ACHN (cell line): ENCODE measurements at regions not wholly inside any gene's neighbourhood (a gene's known extent, or its start where the extent isn't known, plus 50 kb on each side); places are given as distances from the start of the nearest gene placed in this dataset.

ENCODE experiments used
- DNase-seq: peaks from one replicate; pipeline ENCODE4 v3.0.0-alpha.2; 2015
- in situ Hi-C: cut with HindIII; loops from 2 replicates; pipeline ENCODE4 v1.10.0; 2017; ENCODE audit warnings: low sequenced_read_pairs, low pct_ligation_motif_present, low pct_unique_long_range_greater_than_20kb

DNA sequence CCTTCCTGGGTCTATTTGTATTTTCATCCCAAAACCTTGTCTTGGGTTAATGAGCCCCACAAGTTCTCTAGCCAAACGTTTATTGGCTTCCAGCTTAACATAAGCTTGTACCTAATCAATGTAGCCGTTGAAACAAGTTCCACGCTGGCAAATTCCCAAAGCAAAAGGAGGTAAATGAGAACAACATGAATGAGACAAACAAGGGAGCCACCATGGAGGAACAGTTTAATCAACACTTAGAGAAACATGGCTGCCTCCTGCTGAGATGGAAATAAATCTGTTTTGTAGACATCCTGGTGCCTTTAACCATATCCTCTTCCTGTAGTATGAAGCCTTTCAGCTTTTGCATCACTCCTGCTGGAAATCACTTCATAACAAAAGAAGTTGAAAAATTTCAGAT is 166.6 kb upstream of the NFIB start:
- DNase-seq = no peak
- in situ Hi-C loops = no loop called here

- in situ Hi-C loops = no loop called here
- no peak for DNase-seq
Observed at GRCh38 chr9:14479163-14479560, 165.2 kb upstream of the NFIB start.

DNA sequence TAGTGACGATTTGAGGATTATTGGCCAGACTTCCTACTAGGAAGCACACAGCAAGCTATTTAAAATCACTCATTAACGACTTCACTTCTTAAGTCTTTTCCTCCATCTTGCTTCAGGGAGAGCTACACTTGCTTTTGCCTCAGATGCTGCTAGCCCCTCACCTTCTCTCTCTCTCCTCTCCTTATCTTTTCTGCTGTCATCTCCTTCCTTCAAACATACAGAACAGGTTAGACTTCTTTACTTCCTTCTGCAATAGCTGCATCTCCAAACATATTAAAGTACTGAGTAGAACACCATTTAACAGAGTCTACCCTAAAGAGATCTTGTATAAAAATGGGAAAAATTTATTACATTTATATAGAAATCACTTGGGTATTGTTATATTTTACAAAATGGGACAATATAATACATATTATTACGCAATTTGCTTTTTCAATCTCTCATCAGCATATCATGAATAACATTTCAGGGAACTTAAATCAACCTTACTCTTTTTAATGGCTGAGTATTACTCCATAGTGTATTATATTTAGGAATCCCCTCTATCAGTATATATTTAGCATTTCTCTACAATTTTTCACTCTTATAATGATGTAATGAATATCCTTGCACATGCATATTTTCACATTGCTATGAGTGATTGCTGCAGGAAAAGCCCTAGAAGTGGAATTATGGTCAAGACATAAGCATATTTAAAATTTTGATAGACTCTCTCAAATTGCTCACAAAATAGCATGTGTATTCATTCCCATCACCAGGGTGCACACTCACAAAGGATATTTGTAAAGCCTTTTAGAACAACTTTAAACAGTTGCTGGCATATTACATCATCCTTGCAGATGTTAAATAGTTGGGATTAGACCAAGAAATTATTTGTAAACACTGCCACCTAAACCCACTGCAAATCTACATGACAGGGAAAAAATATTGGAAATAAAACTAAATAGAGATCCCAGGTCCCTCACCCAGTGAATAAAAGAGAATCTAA is 164.5 kb upstream of the NFIB start:
- DNase-seq = no peak
- in situ Hi-C loops = no loop called here

- no peak for DNase-seq
- in situ Hi-C loops = no loop called here
Observed at GRCh38 chr9:14471041-14471440, 157.1 kb upstream of the NFIB start.

GRCh38 chr9:14467675-14468374 is 153.9 kb upstream of the NFIB start:
- in situ Hi-C loops = no loop called here
- no peak for DNase-seq

- in situ Hi-C loops = no loop called here
- DNase-seq = no peak
Observed at GRCh38 chr9:14466828-14467227, 152.9 kb upstream of the NFIB start.

DNA sequence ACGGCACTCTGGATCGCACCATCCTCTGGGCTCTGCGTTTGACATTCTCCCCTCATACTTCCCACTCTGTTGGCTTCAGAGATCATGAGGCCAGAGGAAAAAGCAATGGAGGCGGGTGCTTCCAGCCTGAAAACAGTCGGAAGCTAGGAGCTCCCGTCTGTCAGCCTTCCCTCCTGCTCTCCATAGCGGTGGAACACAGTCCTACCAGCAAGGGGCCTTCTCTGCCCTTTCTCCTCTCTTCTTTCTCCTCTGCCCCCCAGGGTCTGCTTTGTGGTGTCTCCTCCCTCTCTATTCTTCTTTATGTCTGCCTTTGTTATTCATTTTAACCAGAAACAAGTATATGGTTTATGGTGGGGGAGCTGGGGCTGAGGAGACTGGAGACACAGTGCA is 152.5 kb upstream of the NFIB start:
- in situ Hi-C loops = no loop called here
- DNase-seq = no peak

DNA sequence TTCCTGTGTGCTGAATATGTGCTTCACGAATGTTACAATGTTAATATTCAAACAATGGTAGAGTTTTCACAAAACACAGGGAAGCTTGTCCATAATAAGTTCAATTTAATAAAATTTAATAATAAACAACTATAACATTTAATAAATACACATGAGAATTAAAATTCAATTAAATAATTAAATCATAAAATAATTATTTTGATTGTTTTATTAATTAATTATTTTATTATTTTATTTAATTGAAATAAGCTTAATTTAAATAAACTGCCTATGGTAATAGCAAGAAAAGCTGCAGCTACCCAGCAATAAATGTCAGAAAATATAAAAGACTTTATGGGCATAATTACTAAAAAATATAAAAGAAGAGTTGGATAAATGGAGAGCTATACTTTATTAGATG is 149.0 kb upstream of the NFIB start:
- DNase-seq = no peak
- in situ Hi-C loops = no loop called here

GRCh38 chr9:14455243-14455642 is 141.3 kb upstream of the NFIB start:
- in situ Hi-C loops = no loop called here
- no peak for DNase-seq

GRCh38 chr9:14453286-14453685 is 139.3 kb upstream of the NFIB start:
- in situ Hi-C loops = no loop called here
- no peak for DNase-seq

DNA sequence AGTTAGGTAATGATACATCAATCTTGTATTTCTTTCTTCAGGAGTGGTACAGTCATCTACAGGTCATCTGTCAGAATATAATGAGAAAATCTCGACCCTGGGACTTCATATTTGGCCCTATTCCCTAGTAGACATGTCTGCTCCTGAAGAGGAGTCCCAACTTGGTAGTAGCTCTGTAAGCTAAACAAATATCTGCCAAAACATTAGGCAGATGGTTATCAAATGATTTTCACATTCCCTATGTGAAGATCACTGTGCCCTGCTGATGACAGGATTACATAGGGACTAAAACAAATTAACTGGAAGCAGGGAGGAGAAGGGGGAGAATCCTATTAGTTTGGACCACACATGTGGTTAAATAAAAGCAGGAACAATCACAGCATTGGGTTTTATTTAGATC is 138.6 kb upstream of the NFIB start:
- no peak for DNase-seq
- in situ Hi-C loops = no loop called here

- DNase-seq = no peak
- in situ Hi-C loops = no loop called here
Observed at GRCh38 chr9:14451949-14452348, 138.0 kb upstream of the NFIB start.

DNA sequence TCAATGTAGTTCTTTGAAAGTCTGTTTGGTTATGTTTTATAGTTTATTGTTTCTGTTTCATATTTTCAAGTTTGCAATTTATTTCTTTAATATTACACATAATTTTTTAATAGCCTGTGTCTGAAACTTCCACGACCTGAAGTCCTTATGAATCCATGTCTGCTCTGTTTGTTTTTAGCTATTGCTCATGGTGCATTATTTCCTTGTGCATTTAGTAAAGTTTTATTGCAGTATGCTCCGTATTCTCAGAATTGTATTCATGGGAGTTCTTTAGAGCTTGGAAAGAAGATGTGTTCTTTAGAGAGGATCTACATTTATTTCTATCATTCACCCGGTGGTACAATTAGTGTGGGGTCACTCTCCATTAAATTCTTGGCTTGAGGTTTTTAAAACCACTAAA is 133.2 kb upstream of the NFIB start:
- DNase-seq = no peak
- in situ Hi-C loops = no loop called here

DNA sequence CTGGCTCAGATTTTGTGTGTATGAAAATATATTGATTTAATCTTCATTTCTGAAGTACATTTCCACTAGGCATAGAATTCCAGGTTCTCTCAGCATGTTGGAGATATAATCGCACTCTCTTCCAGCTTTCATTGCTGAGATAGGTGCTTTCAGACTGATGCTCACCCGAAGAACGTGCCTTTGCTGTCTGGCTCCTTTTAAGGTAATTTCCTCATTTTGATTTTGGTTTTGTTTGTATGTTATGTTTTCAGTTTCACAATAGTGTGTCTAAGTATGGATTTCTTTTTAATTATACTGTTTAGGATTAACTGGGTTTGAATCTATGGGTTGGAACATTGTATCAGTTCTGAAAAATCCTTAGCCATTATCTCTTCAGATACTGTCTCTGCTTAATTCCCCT is 132.0 kb upstream of the NFIB start:
- no peak for DNase-seq
- in situ Hi-C loops = no loop called here

GRCh38 chr9:14442956-14443355 is 129.0 kb upstream of the NFIB start:
- in situ Hi-C loops = no loop called here
- no peak for DNase-seq

- DNase-seq = peak; percentile 10
Observed at GRCh38 chr9:14441976-14442651, 128.2 kb upstream of the NFIB start.

DNA sequence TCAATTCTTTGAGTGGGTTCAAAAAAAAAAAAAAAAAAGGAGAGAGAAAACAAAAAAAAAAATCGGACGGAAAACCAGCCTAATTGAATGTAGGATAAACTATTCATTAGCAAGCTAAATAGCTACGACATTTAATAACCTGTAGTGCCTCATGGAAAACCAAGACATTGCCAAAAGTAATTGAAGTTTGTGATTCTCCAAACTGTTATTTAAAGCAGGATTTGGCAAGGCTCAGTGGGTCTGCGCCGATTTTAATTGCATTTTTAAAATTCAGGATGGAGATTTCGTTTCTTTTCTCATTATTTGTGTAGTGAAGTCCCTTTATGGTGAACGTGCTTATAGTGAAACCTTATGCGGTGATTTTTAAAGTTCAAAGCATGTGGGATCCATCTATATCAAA is 127.2 kb upstream of the NFIB start:
- DNase-seq = no peak
- in situ Hi-C loops = no loop called here

More at GRCh38 chr9:14441976-14442651, 128.2 kb upstream of the NFIB start:
- in situ Hi-C loops = no loop called here

DNA sequence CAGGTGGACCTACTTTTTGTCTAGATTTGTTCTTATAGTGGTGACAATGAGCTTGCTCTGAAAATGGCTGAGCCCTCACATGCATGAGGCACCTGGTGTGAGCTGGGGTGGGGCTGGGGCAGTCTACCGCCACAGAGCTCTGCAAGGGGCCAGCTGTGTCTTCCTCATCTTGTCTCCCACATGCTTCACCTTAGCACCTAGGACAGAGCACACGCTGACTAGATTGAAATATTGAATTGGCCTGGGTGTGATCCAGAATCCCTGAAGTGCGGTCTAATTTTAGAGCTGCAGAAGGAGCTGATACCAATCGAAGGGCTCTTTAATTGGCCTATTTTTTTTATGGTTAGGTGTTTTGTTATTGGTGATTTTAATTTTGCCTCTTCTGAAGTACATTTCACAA is 126.1 kb upstream of the NFIB start:
- in situ Hi-C loops = no loop called here
- no peak for DNase-seq

GRCh38 chr9:14439555-14439954 is 125.6 kb upstream of the NFIB start:
- in situ Hi-C loops = no loop called here
- no peak for DNase-seq
